ENCODE measurements at regions not wholly inside any gene's neighbourhood (a gene's known extent, or its start where the extent isn't known, plus 50 kb on each side); places are given as distances from the start of the nearest gene placed in this dataset.
"Not testable (repeated sequence)": the region's sequence is repeated elsewhere in the genome, so short reads cannot be mapped to it uniquely, and the experiment has no call there.

GRCh38 chr10:114872519-114873087 lies 51.0 kb downstream of the FHIP2A start:
- Mint-ChIP-seq H3K27me3 (ENCODE audit: low read depth) (no peaks in the 10 kb centered on the region), H3K4me3 (ENCODE audit: unreplicated experiment) (no peak overlapping the region), H3K36me3 (ENCODE audit: low read depth) (peaks cover 2% of the 10 kb centered on the region), H3K4me1 (ENCODE audit: low read depth) (peaks cover 61% of the 10 kb centered on the region), H3K9me3 (ENCODE audit: low read depth) (peaks cover 5% of the 10 kb centered on the region), H3K27ac (ENCODE audit: unreplicated experiment) (no peak overlapping the region)
- no peak for DNase-seq (ENCODE audit: low spot score)
- TF ChIP-seq CTCF (IDR thresholded peaks at IDR 0.05) = no peak

- Mint-ChIP-seq H3K27ac (ENCODE audit: unreplicated experiment) (peak overlapping the region; percentile 81), H3K4me3 (ENCODE audit: unreplicated experiment) (no peak overlapping the region), H3K27me3 (ENCODE audit: low read depth) (no peaks in the 10 kb centered on the region), H3K4me1 (ENCODE audit: low read depth) (peaks cover 49% of the 10 kb centered on the region), H3K9me3 (ENCODE audit: low read depth) (peaks cover 5% of the 10 kb centered on the region), H3K36me3 (ENCODE audit: low read depth) (no peaks in the 10 kb centered on the region)
- TF ChIP-seq CTCF (IDR thresholded peaks at IDR 0.05) = peak; percentile 59
- DNase-seq (ENCODE audit: low spot score) = no peak
Measured at GRCh38 chr10:114874827-114875411, 53.3 kb downstream of the FHIP2A start.

- H3K4me1 Mint-ChIP-seq (ENCODE audit: low read depth) = peaks cover 45% of the 10 kb centered on the region
- H3K9me3 Mint-ChIP-seq (ENCODE audit: low read depth); H3K4me3 Mint-ChIP-seq (ENCODE audit: unreplicated experiment); H3K36me3 Mint-ChIP-seq (ENCODE audit: low read depth); DNase-seq (ENCODE audit: low spot score); H3K27me3 Mint-ChIP-seq (ENCODE audit: low read depth): not testable (repeated sequence)
- peak overlapping the region; percentile 61 for H3K27ac Mint-ChIP-seq (ENCODE audit: unreplicated experiment)
Measured at GRCh38 chr10:114875590-114876081, 54.1 kb downstream of the FHIP2A start.

- H3K27me3 Mint-ChIP-seq (ENCODE audit: low read depth) = no peaks in the 10 kb centered on the region
- H3K36me3 Mint-ChIP-seq (ENCODE audit: low read depth) = no peaks in the 10 kb centered on the region
- H3K4me3 Mint-ChIP-seq (ENCODE audit: unreplicated experiment) = no peak overlapping the region
- TF ChIP-seq CTCF (IDR thresholded peaks at IDR 0.05) = no peak
- H3K27ac Mint-ChIP-seq (ENCODE audit: unreplicated experiment) = no peak overlapping the region
- DNase-seq (ENCODE audit: low spot score) = no peak
- peaks cover 49% of the 10 kb centered on the region for H3K4me1 Mint-ChIP-seq (ENCODE audit: low read depth)
- peaks cover 5% of the 10 kb centered on the region for H3K9me3 Mint-ChIP-seq (ENCODE audit: low read depth)
Measured at GRCh38 chr10:114876169-114876568, 54.6 kb downstream of the FHIP2A start.

- peaks cover 49% of the 10 kb centered on the region for H3K4me1 Mint-ChIP-seq (ENCODE audit: low read depth)
- H3K4me3 Mint-ChIP-seq (ENCODE audit: unreplicated experiment) = no peak overlapping the region
- H3K27ac Mint-ChIP-seq (ENCODE audit: unreplicated experiment) = no peak overlapping the region
- no peak for DNase-seq (ENCODE audit: low spot score)
- TF ChIP-seq CTCF (IDR thresholded peaks at IDR 0.05) = peak; percentile 98
- no peaks in the 10 kb centered on the region for H3K27me3 Mint-ChIP-seq (ENCODE audit: low read depth)
- no peaks in the 10 kb centered on the region for H3K36me3 Mint-ChIP-seq (ENCODE audit: low read depth)
- peaks cover 5% of the 10 kb centered on the region for H3K9me3 Mint-ChIP-seq (ENCODE audit: low read depth)
Measured at GRCh38 chr10:114876602-114877300, 55.2 kb downstream of the FHIP2A start.

Data from chondrocyte (in vitro differentiated cells).